ENCODE measurements at regions not wholly inside any gene's neighbourhood (a gene's known extent, or its start where the extent isn't known, plus 50 kb on each side); places are given as distances from the start of the nearest gene placed in this dataset.

DNA sequence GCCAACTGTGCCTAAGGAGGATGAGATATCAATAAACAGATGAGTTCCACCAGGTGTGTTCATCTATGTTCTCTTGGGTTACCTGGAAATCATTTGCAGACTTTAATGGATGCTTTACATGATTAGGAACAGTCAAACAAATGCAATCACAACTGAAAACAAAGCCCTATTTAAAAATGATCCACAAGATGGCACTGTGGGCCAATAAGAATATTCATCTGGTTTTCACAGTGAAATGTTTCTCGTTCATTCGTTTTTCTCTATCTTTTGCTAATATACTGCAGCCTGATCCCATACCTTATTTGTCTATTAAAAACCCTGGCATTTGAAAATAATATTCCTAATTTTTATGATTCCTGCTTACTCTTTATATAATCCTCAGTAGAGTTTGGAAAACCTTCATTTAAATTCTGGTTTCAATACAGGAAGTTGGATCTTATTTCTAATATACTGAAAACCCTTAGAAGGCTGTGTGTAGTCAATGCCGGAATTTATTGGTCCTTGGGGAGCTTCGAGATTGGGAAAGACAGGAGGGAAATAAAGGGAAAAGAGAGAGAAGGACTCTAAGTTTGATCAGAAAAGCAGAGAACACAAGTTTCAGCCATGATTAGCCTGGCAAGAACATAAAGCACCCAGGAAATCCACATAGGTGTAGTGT is 63.8 kb upstream of the TAPT1 start:
- TF ChIP-seq BHLHE40 (IDR thresholded peaks at IDR 0.05; ENCODE audit: borderline replicate concordance) (no peak), SUZ12 (IDR thresholded peaks at IDR 0.05) (no peak), NFRKB (IDR thresholded peaks at IDR 0.05) (no peak), TARDBP (IDR thresholded peaks at IDR 0.05) (no peak), FOXA1 (IDR thresholded peaks at IDR 0.05) (no peak), ELF4 (IDR thresholded peaks at IDR 0.05) (no peak), SP1 (IDR thresholded peaks at IDR 0.05) (no peak)
